Skeletal muscle satellite cell (primary cell): ENCODE measurements at regions not wholly inside any gene's neighbourhood (a gene's known extent, or its start where the extent isn't known, plus 50 kb on each side); places are given as distances from the start of the nearest gene placed in this dataset.
A peak's percentile ranks its signal among the peaks of the same experiment; 100 is the strongest.

Experiments used
- H3K27me3 ChIP-seq: 2 replicates; pipeline ENCODE4 v1.7.0; 2013; ENCODE audit warnings: low read length; ENCODE audit not compliant: control insufficient read depth, insufficient read depth
- H3K36me3 ChIP-seq: 2 replicates; pipeline ENCODE4 v1.7.0; 2013; ENCODE audit warnings: mild to moderate bottlenecking, control low read depth, low read length; ENCODE audit not compliant: insufficient read depth
- H3K4me1 ChIP-seq: 2 replicates; pipeline ENCODE4 v1.7.0; 2013; ENCODE audit warnings: low read length; ENCODE audit not compliant: control insufficient read depth, insufficient read depth
- H3K4me2 ChIP-seq: 2 replicates; pipeline ENCODE4 v1.7.0; 2013; ENCODE audit warnings: mild to moderate bottlenecking, low read length
- H3K4me3 ChIP-seq: 2 replicates; pipeline ENCODE4 v1.7.0; 2013; ENCODE audit warnings: low read length
- H3K9ac ChIP-seq: 2 replicates; pipeline ENCODE4 v1.7.0; 2013; ENCODE audit warnings: mild to moderate bottlenecking, low read depth, low read length, moderate library complexity
- H3K9me3 ChIP-seq: replicated peaks from 2 replicates; pipeline ENCODE4 v1.7.0; 2013; ENCODE audit warnings: mild to moderate bottlenecking, control low read depth, low read length

DNA sequence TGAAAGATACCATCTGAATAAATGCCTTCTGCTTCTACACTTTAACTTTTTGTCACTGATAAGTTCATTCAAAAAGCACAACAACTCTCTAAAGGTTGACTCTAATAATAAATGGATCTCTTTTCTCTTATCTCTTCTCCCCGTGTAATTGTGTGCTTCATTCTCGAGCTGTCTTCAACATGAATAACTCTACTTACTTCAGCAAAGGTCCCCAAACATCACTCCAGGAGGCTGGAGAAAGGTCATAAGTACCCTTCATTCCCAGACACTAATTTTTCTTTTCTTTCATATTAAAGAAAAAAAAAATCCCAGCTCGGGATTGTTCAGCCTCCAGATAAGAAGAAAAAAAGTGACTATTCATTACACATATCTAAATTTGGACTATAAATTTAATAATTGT lies 222.2 kb downstream of the FOXO1 start:
- Histone ChIP-seq H3K4me2 (no peak overlapping the region), H3K36me3 (no peaks in the 10 kb centered on the region), H3K4me3 (no peak overlapping the region), H3K9ac (no peak overlapping the region), H3K4me1 (peaks cover 44% of the 10 kb centered on the region), H3K27me3 (no peaks in the 10 kb centered on the region), H3K9me3 (no peaks in the 10 kb centered on the region)

DNA sequence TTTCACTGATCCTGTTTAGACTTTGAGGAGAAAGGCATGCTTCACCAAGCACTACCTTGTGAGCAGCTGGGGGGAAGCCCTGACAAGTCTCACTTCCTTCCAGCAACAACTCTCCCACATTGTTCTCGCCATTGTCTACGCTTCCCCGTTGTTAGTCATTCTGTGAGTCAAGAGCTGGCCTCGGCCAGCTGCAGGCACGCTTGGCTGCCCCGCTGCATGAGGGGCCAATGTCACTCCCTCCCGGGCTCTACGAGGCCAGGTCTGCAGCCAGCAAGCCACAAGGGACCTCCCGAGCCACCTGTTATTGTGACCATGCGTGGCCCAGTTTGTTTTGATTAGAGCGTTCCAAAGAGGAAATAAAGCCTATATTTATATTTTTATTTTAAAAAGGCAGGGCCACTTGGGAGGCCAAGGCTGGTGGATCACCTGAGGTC lies 220.9 kb downstream of the FOXO1 start:
- H3K4me2 ChIP-seq, result no peak overlapping the region
- H3K4me1 ChIP-seq, result peaks cover 35% of the 10 kb centered on the region
- no peak overlapping the region for H3K4me3 ChIP-seq
- H3K27me3 ChIP-seq, result no peaks in the 10 kb centered on the region
- no peak overlapping the region for H3K9ac ChIP-seq
- no peaks in the 10 kb centered on the region for H3K9me3 ChIP-seq
- H3K36me3 ChIP-seq, result no peaks in the 10 kb centered on the region

DNA sequence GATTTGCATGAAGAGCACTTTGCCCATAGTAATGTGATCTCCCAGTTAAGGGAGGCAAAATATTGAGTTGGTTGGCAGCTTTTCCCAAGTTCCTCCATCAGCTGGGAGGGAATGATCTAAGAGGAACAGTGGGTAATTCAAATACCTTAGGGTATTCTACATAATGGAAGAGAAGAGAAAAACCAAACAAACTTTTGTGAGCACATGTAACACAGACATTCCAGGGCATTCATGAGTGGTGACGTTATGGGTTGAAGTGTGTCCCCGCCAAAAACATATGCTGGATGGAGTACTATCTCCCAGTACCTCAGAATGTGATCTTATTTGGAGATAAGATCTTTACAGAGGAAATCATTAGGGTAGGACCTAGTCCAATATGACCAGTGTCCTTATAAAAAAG lies 220.1 kb downstream of the FOXO1 start:
- H3K4me2 ChIP-seq, result no peak overlapping the region
- H3K27me3 ChIP-seq, result no peaks in the 10 kb centered on the region
- H3K9me3 ChIP-seq, result no peaks in the 10 kb centered on the region
- peaks cover 28% of the 10 kb centered on the region for H3K4me1 ChIP-seq
- no peaks in the 10 kb centered on the region for H3K36me3 ChIP-seq
- H3K9ac ChIP-seq, result no peak overlapping the region
- H3K4me3 ChIP-seq, result no peak overlapping the region

DNA sequence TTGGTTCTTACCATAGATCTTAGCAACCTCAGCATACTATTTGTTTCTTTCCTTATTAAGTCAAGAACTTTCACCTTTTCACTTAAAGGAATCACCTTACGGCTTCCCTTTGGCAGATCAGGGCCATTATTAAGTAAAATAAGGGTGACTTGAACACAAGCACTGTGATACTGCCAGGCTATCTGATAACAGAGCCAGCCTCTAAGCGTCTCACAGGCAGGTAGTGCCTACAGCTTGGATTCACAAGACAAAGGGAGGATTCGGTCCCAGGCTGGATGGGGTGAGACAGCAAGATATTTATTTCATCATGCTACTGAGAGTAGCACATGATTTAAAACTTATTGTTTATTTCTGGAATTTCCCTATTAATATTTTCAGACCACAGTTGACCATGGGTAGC lies 218.6 kb downstream of the FOXO1 start:
- Histone ChIP-seq H3K4me2 (no peak overlapping the region), H3K4me3 (no peak overlapping the region)

DNA sequence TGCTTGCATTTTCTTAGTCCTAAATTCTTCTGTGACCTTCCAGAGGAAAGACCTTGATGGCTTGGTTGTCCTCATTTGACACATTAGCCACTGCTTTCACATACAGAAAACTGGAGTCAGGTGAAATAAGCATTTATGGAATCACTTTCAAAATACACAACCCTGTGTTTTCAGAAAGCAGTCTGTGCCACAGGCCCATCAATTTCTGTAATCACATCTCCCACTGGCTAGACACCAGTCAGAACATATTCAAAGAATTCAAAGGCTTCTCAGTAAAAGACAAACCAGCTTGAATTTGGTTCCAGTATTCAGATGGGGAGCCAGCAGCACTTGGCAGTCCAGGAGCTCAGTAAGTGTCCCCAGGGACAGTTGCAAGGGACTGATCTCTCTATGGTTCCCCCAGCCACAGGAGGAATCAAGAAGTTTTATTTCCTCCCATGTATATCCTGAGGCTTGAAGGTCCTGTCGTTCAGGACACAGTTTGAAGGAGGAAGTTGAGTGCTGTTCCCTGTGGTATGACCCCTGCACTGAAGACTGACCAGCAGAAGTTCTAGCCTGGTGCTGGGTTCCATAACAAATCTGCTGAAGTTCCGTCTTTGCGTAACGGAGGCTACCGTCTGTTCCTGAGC lies 214.3 kb downstream of the FOXO1 start:
- no peaks in the 10 kb centered on the region for H3K36me3 ChIP-seq
- no peak overlapping the region for H3K4me2 ChIP-seq
- no peak overlapping the region for H3K4me3 ChIP-seq
- H3K27me3 ChIP-seq, result no peaks in the 10 kb centered on the region
- no peak overlapping the region for H3K9ac ChIP-seq
- H3K9me3 ChIP-seq, result no peaks in the 10 kb centered on the region
- H3K4me1 ChIP-seq, result peaks cover 19% of the 10 kb centered on the region

More for the DNA sequence above, 218.6 kb downstream of the FOXO1 start:
- H3K27me3 ChIP-seq, result no peaks in the 10 kb centered on the region
- H3K9me3 ChIP-seq, result no peaks in the 10 kb centered on the region
- no peaks in the 10 kb centered on the region for H3K36me3 ChIP-seq
- H3K4me1 ChIP-seq, result peaks cover 25% of the 10 kb centered on the region
- H3K9ac ChIP-seq, result no peak overlapping the region

DNA sequence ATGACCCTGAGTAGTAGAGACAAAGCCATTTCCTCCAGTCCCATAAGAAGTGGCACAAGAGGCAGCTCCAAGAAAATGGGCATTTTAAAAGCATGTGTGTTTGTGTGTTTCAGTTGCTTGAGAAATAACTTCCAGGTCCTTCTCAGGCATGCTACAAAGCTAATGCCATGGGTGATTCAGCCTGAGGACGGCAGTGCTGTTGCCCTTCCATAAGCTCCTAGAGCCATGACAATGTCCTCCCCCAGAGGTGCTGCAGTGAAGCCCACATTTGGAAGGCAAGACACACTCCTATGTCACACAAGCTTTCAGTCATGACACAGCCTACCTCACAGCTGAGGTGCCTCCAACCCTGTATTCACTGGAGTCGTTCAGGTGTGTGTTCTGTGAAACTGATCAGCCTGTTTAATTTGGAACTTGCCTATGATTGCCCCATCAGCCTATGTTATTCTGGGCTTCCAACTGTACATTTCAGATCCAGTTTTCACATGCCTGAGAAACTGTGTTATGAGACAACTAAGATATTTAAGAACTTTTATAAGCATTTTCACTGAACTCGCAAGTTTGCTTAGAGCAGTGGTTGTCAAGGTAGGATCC lies 213.6 kb downstream of the FOXO1 start:
- H3K4me3 ChIP-seq, result no peak overlapping the region
- H3K4me1 ChIP-seq, result peaks cover 19% of the 10 kb centered on the region
- peak overlapping the region; percentile 20 for H3K9ac ChIP-seq
- no peaks in the 10 kb centered on the region for H3K27me3 ChIP-seq
- peak overlapping the region; percentile 15 for H3K4me2 ChIP-seq
- no peaks in the 10 kb centered on the region for H3K9me3 ChIP-seq
- H3K36me3 ChIP-seq, result no peaks in the 10 kb centered on the region

DNA sequence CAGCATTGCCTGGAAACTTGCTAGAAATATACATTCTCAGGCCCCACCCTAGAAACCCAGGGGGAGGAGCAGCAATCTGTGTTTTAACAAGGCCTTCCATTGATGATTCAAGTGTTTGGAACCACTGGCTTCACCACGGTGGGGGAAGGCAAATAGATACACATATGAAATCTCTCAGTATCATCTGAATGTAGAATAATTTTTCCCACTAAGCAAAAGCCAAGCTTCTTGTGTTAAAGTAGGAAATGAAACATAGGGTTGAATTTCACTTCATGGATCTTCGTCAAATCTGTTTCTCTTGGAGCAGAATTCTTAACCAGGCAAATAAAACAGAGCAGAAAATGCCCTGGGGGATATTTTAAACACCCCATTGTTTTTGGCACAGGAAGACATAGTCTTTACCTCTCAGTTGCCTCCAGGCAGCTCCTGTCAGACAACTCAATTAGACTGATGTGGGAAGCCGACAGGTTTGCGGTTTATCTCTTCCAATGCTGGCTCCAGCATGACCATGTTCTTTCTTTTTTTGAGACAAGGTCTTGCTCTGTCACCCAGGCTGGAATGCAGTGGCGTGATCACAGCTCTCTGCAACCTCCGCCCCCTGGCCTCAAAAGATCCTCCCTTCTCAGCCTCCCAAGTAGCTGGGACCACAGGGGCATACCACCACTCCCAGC lies 213.0 kb downstream of the FOXO1 start:
- Histone ChIP-seq H3K9ac (peak overlapping the region; percentile 20), H3K4me1 (peaks cover 19% of the 10 kb centered on the region), H3K36me3 (no peaks in the 10 kb centered on the region), H3K4me3 (no peak overlapping the region), H3K27me3 (no peaks in the 10 kb centered on the region), H3K9me3 (no peaks in the 10 kb centered on the region), H3K4me2 (peak overlapping the region; percentile 15)

DNA sequence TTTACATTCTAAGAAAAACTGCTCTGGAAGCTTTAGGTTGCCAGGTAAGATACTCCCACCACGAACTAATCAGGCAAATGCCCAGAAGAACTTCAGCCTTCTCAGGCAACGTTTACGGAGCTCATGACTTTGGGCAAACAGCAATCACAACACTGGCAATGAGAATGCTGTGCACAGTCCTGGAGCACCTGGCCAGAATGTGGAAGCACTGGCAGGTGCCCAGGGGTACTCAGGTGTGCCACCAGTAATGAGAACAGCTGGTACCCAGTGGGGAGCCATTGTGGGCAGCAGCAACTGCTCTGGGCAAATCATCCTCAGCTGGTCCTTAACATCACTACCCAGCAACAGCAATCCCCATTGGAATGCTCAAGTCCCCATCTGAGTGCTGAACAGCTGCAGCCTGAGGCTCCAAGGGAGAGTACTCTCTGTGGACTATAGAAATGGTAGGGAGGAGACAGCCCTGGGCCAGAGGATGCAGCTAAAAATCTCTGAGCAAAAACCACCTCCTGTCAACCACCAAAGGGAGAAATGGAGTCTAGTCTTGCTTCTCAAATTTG lies 210.0 kb downstream of the FOXO1 start:
- no peaks in the 10 kb centered on the region for H3K36me3 ChIP-seq
- no peaks in the 10 kb centered on the region for H3K27me3 ChIP-seq
- no peak overlapping the region for H3K9ac ChIP-seq
- H3K4me2 ChIP-seq, result no peak overlapping the region
- no peak overlapping the region for H3K4me3 ChIP-seq
- H3K4me1 ChIP-seq, result peaks cover 19% of the 10 kb centered on the region
- no peaks in the 10 kb centered on the region for H3K9me3 ChIP-seq

DNA sequence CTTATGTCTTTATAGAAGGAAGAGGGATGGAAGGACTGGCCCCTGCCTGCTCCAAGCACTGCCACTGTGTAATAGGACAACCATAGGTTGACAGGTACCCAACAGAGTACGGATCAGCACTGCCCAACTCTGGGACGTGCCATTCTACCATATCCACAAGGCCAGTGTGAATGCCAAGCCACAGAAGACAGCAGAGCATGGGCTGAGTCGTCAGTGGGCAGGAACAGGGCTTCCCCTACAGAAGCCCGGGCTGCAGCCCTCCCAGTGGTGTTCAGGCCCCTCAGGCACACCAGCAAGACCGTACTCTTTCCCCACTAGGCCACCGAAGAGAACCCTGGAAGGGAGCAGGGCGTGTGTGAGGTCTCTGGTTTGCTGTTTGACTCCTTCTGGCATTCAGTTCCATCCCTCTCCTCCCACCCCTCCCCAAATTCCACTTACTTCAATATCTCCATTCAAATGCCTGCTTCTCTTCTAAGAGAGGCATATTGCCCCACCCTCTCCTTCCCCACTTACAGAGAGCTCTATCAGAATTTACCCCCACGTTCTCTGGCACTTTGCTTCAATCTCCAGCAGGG lies 209.4 kb downstream of the FOXO1 start:
- Histone ChIP-seq H3K27me3 (no peaks in the 10 kb centered on the region), H3K4me2 (no peak overlapping the region), H3K4me3 (no peak overlapping the region), H3K9ac (no peak overlapping the region), H3K36me3 (no peaks in the 10 kb centered on the region), H3K9me3 (no peaks in the 10 kb centered on the region), H3K4me1 (peaks cover 19% of the 10 kb centered on the region)

DNA sequence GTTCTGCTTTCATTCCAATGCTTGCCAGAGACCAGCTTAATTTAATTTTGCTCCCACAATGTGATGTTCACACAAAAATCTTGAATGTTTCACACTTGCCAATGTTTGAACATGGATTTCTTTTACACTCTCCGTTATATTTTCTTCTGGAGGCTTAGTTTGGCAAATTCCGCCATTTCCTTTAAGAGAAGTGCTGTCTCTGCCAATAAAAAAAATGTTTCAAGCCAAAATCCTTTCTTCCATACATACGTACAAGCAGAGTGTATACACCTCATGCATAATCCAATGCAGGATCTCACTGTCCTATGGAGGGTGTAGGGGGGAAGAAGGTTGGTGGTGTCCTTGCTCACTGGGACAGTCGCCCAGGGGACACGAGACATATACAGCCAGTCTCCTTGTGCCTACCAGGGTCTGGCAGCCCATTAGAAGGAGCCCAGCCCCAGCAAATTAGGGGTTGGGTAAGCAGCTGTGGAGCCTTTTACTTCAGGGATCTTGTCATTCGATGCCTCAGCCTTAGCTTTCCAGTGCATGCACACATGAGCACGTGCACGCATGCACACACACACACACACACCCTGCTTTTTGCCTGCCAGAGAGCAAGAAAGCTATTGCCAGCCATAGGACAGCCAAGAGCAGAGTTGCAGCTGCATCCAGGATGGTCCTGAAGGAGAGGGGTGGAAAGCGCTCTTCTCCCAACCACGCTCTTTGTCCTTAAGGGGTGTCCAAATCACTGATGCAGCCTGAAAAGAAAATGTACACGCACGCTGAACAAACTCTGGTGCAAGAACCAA lies 208.3 kb downstream of the FOXO1 start:
- Histone ChIP-seq H3K4me1 (peaks cover 8% of the 10 kb centered on the region), H3K27me3 (no peaks in the 10 kb centered on the region), H3K9ac (no peak overlapping the region), H3K9me3 (no peaks in the 10 kb centered on the region), H3K4me3 (no peak overlapping the region), H3K4me2 (no peak overlapping the region), H3K36me3 (no peaks in the 10 kb centered on the region)

DNA sequence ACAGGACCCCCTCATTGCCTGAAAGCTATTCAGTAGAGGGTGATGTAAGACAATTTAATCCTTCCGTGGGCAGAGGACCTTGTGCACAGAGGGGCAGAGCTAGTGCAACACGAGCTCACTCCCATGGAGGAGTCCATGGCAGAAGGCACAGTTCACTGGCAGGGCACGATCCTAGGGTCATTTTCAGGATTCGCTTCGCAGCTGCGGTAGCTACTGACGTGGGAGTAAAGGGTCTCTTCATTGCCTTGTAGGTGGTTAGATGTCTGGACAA lies 207.8 kb downstream of the FOXO1 start:
- Histone ChIP-seq H3K27me3 (no peaks in the 10 kb centered on the region), H3K4me1 (peaks cover 3% of the 10 kb centered on the region), H3K9ac (no peak overlapping the region), H3K4me2 (no peak overlapping the region), H3K4me3 (no peak overlapping the region), H3K9me3 (no peaks in the 10 kb centered on the region), H3K36me3 (no peaks in the 10 kb centered on the region)
